Activated CD8-positive, alpha-beta memory T cell treated with anti-CD3 and anti-CD28 coated beads for 1 hour (primary cell): ENCODE measurements at regions not wholly inside any gene's neighbourhood (a gene's known extent, or its start where the extent isn't known, plus 50 kb on each side); places are given as distances from the start of the nearest gene placed in this dataset.

ENCODE experiments used
- DNase-seq, 2 donors: peaks; one replicate each; pipeline ENCODE4 v3.0.0-alpha.2; 2020; ENCODE audit warnings: low read depth in 1 of 2; ENCODE audit errors: extremely low read depth in 1 of 2

DNA sequence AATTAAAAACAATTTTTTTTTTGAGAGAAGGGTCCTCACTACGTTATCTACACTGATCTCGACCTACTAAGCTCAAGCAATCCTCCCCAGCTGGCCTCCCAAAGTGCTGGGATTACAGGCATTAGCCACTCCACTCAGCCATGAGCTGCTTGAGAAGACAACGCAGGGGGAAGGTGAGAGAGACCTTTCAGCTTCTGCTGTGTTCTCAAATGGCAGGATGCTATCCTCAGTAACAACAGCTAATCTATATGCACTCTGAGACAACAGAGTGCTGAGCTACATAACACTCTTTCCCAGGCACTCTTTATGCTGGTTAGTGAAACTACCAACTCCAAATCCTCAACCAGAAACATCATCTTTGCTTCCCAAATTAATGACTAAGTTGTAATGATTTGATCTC, 526.1 kb downstream of the CCER1 start:
- no peak for DNase-seq

DNA sequence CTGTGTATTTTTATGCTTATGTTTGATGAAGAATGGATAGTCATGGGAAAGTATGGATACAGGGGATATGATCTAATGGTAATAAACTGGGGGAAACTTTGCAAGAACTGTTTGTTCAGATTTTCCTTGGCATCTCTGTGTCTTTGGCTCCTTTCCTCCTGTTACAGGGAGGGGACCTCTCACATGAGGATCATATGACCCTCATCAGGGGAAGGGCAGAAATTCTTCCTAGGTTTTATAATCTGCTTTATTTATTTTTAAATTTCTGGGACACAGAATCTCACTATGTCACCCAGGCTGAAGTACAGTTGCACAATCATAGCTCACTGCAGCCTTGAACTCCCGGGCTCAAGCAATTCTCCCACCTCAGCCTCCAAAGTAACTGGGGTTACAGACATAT, 526.5 kb downstream of the CCER1 start:
- DNase-seq: no peak

DNA sequence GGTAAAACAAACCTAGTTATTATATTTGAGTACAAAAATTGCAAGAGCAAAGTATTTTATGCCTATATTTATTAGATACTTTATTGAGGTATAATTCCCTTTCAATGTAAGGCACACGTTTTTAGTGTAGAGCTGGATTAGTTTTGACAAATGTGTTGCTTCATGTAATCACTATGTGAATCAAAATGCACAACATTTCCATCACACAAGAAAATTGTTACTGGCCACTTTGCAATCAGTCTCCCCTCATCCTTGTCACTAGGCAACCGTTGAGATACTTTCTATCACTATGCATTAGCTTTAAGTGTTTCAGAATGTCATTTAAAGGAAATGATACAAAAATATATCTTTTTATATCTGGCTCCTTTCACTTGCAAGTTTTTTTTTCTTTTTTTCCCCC, 531.0 kb downstream of the CCER1 start:
- DNase-seq: no peak

DNA sequence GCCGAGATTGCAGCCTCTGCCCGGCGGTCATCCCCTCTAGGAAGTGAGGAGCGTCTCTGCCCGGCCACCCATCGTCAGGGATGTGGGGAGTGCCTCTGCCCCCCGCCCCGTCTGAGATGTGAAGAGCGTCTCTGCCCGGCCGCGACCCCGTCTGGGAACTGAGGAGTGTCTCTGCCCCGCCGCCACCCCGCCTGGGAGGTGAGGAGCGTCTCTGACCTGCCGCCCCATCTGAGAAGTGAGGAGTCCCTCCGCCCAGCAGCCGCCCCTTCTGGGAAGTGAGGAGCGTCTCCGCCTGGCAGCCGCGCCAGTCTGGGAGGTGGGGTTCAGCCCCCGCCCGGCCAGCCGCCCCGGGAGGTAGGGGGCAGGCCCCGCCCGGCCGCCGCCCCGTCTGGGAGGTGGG, 544.0 kb downstream of the CCER1 start:
- DNase-seq: no peak

DNA sequence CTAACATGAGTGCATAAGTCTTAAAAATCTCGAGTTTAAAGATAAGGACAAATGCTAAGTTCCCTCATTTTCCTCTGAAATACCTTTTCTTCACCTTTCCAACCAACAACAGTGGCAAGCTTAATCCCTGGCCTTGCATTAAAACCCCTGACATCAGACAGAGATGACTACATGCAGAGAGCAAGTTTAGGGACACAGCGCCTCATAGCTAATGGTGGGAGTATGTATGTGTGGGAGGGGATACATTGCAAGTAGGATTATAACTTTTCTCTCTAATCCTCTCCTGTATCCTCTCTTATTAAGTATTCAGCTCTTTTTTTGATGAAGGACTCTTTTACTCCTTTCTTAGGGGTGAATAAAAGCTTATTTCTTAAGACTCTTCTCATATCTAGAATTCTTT, 547.1 kb downstream of the CCER1 start:
- DNase-seq: no peak

DNA sequence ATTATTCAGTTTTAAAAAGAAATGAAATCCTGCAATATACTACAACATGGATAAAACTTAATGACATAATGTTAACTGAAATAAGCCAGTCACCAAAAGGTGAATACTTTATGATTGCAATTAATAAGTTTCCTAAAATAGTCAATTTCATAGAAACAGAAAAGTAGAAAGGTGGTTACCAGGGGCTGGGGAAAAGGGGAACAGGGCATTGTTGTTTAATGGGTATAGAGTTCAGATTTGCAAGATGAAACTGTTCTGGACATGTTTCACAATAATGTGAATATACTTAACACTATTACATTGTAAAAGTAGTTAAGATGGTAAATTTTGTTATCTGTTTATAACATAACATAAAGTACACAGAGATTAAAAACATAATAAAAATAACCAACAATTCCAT, 550.9 kb downstream of the CCER1 start:
- DNase-seq: no peak

DNA sequence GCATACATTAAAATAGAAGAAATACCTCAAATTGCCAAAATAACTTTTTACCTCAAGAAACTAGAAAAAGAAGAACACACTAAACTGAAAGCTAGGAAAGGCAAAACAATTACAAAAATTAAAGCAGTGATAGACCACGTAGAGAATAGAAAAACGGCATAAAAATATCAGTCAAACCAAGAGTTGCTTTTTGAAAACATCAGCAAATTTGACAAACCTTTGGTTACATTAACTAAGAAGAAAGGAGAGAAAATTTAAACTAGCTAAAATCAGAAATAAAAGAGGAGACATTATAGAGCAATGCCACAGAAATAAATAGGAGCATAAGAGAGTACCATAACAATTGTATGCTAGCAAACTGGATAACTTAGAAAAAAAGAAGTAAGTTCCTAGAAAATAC, 553.8 kb downstream of the CCER1 start:
- DNase-seq: no peak

DNA sequence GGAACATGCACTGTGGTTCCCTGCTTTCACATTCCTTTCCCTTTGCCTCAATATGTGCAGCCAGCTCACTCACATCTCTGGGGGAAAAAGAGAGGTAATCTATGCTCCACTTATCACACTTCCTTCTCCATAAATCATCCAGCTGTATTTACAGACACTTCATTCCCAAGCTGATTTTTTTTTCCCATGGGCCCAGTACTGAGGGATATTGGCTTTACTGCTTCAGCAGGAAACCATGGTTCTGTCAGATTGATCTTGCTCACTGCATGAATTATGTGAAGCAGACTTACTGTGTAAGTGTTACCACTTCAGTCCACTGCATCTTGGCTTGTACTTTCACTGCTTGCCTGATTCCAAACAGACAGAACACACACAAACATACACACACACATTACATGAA, 555.6 kb downstream of the CCER1 start:
- no peak for DNase-seq

DNA sequence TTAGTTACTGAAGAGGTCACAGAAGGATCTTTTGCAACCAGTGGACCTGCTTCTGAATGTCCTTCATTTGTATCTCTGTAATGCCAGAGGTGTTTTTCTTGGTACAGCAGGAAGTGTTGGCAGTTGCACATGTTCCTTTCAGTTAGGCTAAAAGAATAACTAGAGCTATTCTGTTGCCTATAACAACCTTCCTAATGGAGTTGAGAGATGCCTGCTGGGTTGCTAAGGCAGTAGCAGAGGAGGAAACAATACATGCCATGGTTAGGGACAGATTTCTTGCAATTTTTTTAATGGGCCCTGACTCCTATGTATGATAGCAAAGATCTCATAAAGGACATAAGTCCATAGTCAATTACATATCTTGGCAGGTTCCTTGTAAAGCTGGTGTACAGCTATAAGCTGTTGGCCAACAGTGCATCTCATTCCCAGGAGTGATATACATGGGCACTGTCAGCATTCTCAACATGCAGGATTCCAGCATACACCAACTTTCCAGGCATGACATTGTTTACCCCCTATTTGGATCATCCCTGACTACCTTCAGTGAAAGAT, 556.6 kb downstream of the CCER1 start:
- DNase-seq: no peak

DNA sequence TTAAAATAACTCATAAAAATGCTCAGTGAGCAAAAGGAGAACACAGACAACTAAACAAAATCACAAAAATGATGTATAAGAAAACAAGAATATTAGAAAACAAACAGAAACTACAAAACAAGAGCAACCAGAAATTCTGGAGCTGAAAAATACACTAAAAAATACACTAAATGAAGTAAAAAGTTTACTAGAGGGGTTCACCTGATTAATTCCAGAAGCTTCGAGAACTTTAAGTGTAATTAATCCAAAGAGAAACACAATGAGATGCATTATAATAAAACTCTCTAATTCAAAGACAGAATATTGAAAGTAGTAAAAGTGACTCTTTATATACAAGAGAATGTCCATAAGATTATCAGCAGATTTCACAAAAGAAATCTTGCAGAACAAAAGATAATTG, 558.4 kb downstream of the CCER1 start:
- no peak for DNase-seq

DNA sequence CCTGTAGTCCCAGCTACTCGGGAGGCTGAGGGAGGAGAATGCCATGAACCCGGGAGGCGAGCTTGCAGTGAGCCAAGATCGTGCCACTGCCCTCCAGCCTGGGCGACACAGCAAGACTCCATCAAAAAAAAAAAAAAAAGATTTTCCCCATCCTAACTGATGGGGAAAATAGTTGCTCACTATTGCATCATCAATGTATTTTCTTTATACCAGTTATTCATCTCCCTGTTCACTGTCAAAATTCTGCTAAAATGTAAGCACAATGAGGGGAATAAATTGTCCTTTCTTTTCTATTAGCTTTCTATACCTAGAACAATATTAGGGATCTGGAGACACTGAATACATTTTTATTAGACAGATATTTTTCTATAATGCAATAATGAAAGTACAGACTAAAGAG, 561.3 kb downstream of the CCER1 start:
- no peak for DNase-seq

DNA sequence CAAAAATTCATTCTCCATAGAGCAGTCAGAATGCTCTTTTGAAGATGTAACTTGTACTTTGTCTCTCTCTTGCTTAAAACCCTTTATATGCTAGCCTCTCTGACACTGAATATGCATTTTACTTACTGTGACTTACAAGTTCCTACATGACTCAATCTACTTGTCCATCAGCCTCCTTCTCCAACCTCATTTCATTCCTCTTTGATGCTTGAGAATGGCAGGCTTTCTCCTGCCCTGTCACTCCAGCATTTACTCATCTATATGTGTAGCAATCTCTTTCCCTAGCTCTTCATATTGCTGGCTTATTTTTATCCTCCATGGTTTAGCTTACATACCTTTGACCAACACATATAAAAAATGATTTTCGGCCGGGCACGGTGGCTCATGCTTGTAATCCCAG, 561.9 kb downstream of the CCER1 start:
- DNase-seq: no peak

DNA sequence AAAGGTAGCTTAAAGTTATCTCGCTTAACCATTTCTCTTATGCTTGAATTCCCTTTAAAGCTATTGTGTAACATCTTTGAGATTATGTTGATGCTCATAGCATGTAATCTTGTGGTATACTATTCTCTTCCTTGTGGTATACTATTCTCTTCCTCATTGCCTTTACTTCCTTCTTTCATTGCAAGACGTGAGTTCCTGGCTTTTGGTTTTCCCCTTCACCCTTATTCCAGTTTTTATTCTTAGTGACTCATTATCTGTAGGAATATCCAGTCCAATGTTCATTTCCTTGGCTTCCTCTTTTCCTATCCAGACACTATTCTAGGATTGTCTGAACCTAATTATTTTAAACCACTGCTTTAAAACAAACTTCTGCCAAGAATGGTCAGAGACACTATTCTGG, 564.0 kb downstream of the CCER1 start:
- no peak for DNase-seq

DNA sequence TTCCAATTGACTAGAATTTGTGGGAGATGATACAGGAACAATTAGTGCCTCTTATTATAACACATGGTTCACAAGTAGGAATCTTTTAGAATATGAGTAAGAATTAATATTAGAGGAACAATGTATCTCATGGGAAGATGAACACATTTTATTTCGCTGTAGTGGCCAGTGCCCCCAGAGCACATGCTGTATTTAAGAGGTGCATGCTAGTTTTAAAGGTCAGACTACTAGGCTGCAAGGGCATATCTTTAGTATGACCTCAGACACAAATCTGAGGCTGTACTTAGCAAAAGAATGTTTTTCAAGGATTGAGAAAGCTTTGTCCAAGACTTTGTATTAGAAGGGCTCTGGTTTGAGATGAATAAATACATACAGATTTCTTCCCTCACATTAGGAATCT, 586.9 kb downstream of the CCER1 start:
- no peak for DNase-seq

DNA sequence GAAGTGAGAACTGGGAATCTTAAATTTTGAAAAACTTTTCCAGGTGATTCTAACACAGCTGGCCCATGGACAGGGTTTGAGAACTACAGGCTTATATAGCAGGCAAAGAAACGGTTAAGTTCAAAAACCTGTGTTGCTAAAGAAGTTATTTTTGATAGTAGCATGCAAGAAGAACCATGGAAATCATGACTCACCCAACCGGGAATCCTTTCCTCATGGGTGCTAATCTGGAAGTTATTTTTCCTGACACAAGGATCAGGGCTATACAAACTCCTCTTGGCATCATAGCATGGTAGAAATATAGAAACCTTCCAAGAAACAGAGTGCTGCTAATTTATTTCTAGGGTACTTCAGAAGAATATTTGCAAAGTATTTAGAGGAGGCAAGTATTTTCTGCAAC, 588.7 kb downstream of the CCER1 start:
- DNase-seq: no peak

DNA sequence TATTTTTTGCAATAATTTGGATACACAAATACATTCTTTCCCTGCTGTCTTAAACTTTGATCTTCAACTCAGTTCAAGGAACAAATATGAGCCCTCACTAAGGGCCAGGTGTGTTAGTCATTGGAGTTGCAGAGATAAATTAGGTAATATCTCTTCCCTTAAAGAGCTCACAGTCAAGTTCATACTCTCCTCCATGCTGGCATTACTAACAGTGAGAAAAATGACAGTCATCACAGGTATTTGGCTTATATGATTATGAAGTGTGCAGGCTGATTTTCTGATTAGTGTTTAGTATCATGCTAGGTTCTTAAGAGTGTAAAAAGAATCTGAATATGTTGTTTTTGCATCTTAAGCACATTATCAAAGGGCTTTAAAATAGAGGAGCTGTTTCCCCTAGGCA, 594.7 kb downstream of the CCER1 start:
- no peak for DNase-seq

DNA sequence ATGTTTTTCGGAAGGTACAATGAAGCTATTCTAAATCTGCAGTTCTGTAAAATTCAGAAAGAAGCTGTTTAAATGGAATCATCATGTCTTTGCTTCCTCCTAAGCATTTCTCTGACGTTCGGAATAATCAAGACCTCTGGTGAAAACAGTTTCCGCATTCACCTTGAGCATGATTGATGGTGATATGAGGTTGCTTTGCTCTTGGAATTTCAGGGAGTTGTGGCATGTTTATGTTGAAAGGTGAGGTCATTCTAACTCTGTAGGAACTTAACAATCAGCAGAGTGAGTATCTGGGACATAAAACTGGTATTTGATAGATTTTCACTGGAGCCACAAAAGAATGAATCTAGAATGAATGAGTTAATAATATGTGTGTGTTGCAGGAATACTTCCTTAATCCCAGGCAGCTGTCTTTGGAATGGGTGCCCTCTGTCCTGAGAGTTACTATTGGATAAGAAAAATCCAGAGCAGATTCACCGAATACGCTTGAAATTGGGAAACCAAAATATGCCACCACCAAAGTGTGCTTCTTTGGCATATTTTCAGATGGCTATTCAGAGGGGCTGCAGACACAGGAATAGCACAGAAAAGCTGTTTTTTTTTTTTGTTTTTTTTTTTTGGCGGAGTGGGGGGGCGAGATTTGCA, 599.1 kb downstream of the CCER1 start:
- DNase-seq: no peak

DNA sequence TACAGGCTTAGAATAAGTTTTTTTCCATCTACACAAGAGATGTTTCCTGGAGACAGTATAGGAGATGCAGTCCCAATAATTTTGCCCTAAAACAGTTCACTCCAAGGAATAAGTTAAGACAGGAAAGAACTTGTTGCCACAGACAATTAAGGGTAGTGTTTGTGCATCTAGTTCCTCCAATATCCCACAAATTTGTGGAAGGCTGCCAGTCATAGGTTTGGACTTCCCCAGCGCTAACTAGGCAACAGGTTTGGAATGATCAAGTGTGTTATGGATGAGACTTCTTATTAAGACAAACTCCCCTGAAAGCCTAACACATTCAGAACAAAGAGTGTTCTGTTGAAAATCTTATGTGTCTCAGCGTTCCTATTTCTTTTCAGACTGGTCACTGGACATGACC, 611.0 kb downstream of the CCER1 start:
- no peak for DNase-seq

DNA sequence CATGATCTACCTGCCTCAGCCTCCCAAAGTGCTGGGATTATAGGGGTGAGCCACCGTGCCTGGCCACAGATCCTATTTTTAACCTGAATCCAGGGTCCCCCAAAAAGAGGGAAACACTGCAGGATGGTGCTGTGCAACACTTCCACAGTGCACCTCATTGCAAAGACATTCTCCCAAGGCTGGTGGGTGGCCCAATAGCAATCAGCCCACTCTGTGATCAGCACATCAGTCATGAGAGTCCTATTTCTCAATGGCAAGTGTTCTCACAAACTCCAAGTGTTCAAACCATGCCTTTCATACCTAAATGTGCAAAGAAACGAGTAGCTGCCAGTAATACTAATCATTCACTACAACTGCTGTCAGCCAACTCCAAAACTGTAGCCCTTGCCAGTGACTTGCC, 612.9 kb downstream of the CCER1 start:
- DNase-seq: no peak

DNA sequence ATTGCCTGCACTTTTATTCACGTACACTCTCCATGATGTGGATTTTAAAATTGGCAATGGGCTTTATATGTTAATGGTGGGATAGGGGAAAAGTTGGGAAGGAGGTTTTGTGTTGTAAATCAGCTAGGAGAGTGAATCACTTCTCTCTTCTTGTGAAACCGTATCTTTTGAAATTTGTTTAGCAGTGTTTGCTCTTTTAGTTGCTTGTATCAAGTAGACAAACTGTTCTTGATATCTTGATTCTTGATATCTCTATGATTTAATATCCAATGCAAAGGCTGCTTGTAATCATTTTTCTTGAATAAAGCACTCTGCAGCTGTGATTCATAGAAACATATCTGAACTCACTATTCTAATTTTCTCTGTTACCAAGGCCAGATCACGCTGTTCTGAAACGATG, 615.1 kb downstream of the CCER1 start:
- no peak for DNase-seq

DNA sequence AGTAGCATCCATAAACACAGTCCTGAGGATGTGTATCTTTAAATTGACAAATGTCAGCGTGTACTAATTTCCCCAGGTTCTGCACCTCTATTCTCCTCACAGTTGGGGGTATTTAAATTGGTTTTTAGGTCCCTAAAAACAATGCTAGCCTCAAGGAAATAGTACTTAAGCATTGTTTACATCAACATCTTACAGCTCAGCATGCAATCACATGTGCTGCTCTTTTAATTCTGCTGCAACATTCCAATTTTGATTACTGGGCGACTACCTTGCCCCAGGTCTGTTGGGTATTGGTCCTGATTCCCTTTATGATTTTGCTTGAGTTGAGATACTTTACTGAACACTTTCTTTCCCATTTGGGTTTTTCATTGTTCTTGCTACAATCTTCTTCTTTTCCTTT, 616.6 kb downstream of the CCER1 start:
- DNase-seq: no peak

DNA sequence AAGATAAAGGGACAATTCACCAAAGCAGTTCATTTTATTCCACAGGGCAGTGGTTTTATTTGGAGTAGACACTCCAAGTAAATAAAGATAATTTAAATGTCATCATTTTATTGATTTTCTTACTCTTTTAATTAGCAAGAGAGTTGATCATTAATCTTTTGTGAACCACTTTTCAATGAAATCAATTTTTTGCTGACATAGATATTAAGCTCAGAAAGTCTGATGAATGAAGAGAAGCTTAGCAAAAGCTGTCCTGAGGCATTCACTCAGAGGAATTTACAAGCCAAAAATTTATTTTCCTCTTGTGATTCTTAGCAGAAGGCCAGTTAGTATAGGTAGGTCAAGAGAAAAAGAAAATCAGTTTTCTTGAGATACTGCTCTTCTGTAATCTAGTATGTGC, 618.0 kb downstream of the CCER1 start:
- DNase-seq: no peak

DNA sequence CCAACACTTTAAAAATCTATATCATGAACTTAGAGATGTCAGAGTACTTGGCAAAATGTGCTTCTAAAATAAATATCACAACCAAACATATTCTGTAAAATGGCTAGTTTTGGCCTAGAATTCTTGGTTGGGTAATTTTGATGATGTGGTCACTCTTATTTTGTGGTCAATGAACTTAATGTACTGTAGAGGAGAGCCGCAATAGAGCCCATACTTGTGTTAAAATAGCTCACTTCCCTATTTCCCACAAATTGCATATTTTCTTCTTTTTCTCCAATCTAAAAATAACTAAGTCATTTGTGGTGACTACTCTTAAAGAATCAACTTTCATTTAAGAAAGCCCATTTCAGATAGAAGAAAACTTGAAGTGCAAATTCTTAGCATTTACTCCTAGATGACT, 619.4 kb downstream of the CCER1 start:
- DNase-seq: no peak
